HCT116 (cell line): ENCODE measurements at regions not wholly inside any gene's neighbourhood (a gene's known extent, or its start where the extent isn't known, plus 50 kb on each side); places are given as distances from the start of the nearest gene placed in this dataset.

Source experiments
- ATAC-seq: fragments of 200-7000 bp; cut with Tn5 transposase; 2 replicates; pipeline ENCODE4 v1.9.1; 2020; ENCODE audit warnings: mild to moderate bottlenecking, moderate library complexity
- BruUV-seq: library from RNA; stranded (reverse); fragments of 400-500 nt; replicated peaks from 2 replicates; lab custom pipeline; 2021; lab: Mats Ljungman, UMichigan
- CTCF ChIA-PET: fragments of 300-600 bp; sonication (Branson Sonifier 250); formaldehyde crosslinking; loops from one replicate; lab custom pipeline; 2021; ENCODE audit warnings: antibody characterized with exemption; lab: Charles Lee
- POLR2A ChIA-PET: fragments of 300-600, 350-600 bp; sonication (Branson Sonifier 250); formaldehyde crosslinking; loops from one replicate; lab custom pipeline; 2021; ENCODE audit warnings: antibody characterized with exemption; lab: Charles Lee
- RAD21 ChIA-PET, 2 experiments: fragments of 300-600 bp; sonication (Branson Sonifier 250); formaldehyde crosslinking; loops; one replicate each; lab custom pipeline; 2023; ENCODE audit warnings: low total read pairs in 2 of 2; ENCODE audit not compliant: uncharacterized antibody in 2 of 2, unreplicated experiment in 2 of 2, low non-redundant PET in 1 of 2; lab: Charles Lee
- DNase-seq: peaks from one replicate; pipeline ENCODE4 v3.0.0-alpha.2; 2010; ENCODE audit warnings: low read depth, low spot score
- H2AFZ ChIP-seq: fragments of 200-600 bp; shearing (Covaris generic), sonication (generic); 2 replicates; pipeline ENCODE4 v1.6.1; 2017; ENCODE audit warnings: low read depth, mixed run types, mixed read lengths, antibody characterized with exemption, low read length; ENCODE audit not compliant: poor library complexity, severe bottlenecking
- H3K27ac ChIP-seq: 2 replicates; pipeline ENCODE4 v1.5.1; 2012; ENCODE audit warnings: low read depth, low read length
- H3K27me3 ChIP-seq: fragments of 200-600 bp; sonication (generic); 2 replicates; pipeline ENCODE4 v1.6.1; 2016; ENCODE audit warnings: mixed run types, low read length, mixed read lengths; ENCODE audit not compliant: insufficient read depth
- H3K36me3 ChIP-seq, 2 experiments: fragments of 200-500 bp in 1 of 2; fragments of 200-600 bp in 1 of 2; sonication (Bioruptor generic) in 1 of 2; sonication (generic) in 1 of 2; 2 replicates each; pipeline versions ENCODE4 v1.5.1 to v1.6.1; 2014 to 2016; ENCODE audit warnings: low read length in 2 of 2, inconsistent platforms in 1 of 2, mixed read lengths in 1 of 2, mixed run types in 1 of 2; ENCODE audit not compliant: insufficient read depth in 2 of 2, control insufficient read depth in 1 of 2
- H3K4me1 ChIP-seq, 2 experiments: fragments of 200-600 bp in 1 of 2; sonication (generic) in 1 of 2; 2 replicates each; pipeline versions ENCODE4 v1.5.1 to v1.6.1; 2012 to 2017; ENCODE audit warnings: low read length in 2 of 2, inconsistent platforms in 1 of 2, mild to moderate bottlenecking in 1 of 2, mixed read lengths in 1 of 2, mixed run types in 1 of 2, moderate library complexity in 1 of 2; ENCODE audit not compliant: insufficient read depth in 2 of 2, control insufficient read depth in 1 of 2
- H3K4me2 ChIP-seq: fragments of 200-600 bp; sonication (generic); 2 replicates; pipeline ENCODE4 v1.6.1; 2017; ENCODE audit warnings: mixed run types, low read length, mixed read lengths
- H3K4me3 ChIP-seq, 2 experiments: fragments of 200-600 bp in 1 of 2; sonication (generic) in 1 of 2; replicated peaks in 1 of 2; 2 replicates each; pipeline ENCODE4 v1.5.1; 2011 to 2016; ENCODE audit warnings: low read length in 2 of 2, control low read depth in 1 of 2, low read depth in 1 of 2, mild to moderate bottlenecking in 1 of 2, mixed read lengths in 1 of 2, mixed run types in 1 of 2
- H3K79me2 ChIP-seq: fragments of 200-600 bp; sonication (generic); 2 replicates; pipeline ENCODE4 v1.6.1; 2017; ENCODE audit warnings: mild to moderate bottlenecking, mixed run types, low read length, moderate library complexity, mixed read lengths; ENCODE audit not compliant: insufficient read depth
- H3K9ac ChIP-seq: fragments of 200-600 bp; sonication (generic); 2 replicates; pipeline ENCODE4 v1.6.1; 2016; ENCODE audit warnings: low read length, mixed read lengths
- H3K9me2 ChIP-seq: fragments of 200-600 bp; sonication (generic), shearing (Covaris generic); 2 replicates; pipeline ENCODE4 v1.6.1; 2017; ENCODE audit warnings: mixed run types, mild to moderate bottlenecking, moderate library complexity; ENCODE audit not compliant: insufficient read depth
- H3K9me3 ChIP-seq, 2 experiments: fragments of 200-500 bp in 1 of 2; fragments of 200-600 bp in 1 of 2; sonication (Bioruptor generic) in 1 of 2; sonication (generic) in 1 of 2; 2 replicates each; pipeline ENCODE4 v1.6.1; 2014 to 2017; ENCODE audit warnings: low read length in 2 of 2, mixed read lengths in 2 of 2, inconsistent platforms in 1 of 2, low read depth in 1 of 2, mild to moderate bottlenecking in 1 of 2, mixed run types in 1 of 2, moderate library complexity in 1 of 2; ENCODE audit not compliant: control insufficient read depth in 1 of 2, insufficient read depth in 1 of 2
- H4K20me1 ChIP-seq: fragments of 200-600 bp; sonication (generic), shearing (Covaris generic); 2 replicates; pipeline ENCODE4 v1.6.1; 2017; ENCODE audit warnings: mixed run types, mild to moderate bottlenecking, moderate library complexity; ENCODE audit not compliant: insufficient read depth
- POLR2AphosphoS5 ChIP-seq: IDR thresholded peaks from 2 replicates; pipeline ENCODE4 v1.6.1; 2011; ENCODE audit warnings: mild to moderate bottlenecking, low read depth, low read length, moderate library complexity
- RAD21 ChIP-seq: IDR thresholded peaks from 2 replicates; pipeline ENCODE4 v1.6.1; 2012; ENCODE audit warnings: low read depth, mild to moderate bottlenecking
- SIN3A ChIP-seq: IDR thresholded peaks from 2 replicates; pipeline ENCODE4 v1.6.1; 2012; ENCODE audit warnings: low read depth
- SP1 ChIP-seq: IDR thresholded peaks from 2 replicates; pipeline ENCODE4 v1.6.1; 2012; ENCODE audit warnings: low read depth
- SRF ChIP-seq: IDR thresholded peaks from 2 replicates; pipeline ENCODE4 v1.6.1; 2012; ENCODE audit warnings: low read depth
- YY1 ChIP-seq: IDR thresholded peaks from 2 replicates; pipeline ENCODE4 v1.6.1; 2011; ENCODE audit warnings: low read length, low read depth, moderate library complexity, mild to moderate bottlenecking; ENCODE audit not compliant: insufficient replicate concordance; ENCODE audit errors: extremely low read depth
- ZNF274 ChIP-seq: fragments of 200-500 bp; sonication (Bioruptor generic); IDR thresholded peaks from 2 replicates; pipeline ENCODE4 v1.6.1; 2014; ENCODE audit warnings: mild to moderate bottlenecking, low read depth, low read length, inconsistent platforms
- intact Hi-C: fragments of 100-400 bp; cut with micrococcal nuclease; formaldehyde crosslinking; loops from 2 replicates; pipeline ENCODE4 v1.10.0; 2022
- TF ChIP-seq, protein P1 (sequence below): IDR thresholded peaks from 2 replicates; pipeline ENCODE4 v1.6.1; 2012
- TF ChIP-seq, protein P2 (sequence below): IDR thresholded peaks from 2 replicates; pipeline ENCODE4 v1.6.1; 2012; ENCODE audit warnings: low read depth

- intact Hi-C loops, result no loop called here
These were observed 872.7 kb upstream of the ADAMTS5 start for GRCh38 chr21:27839512-27840115.

DNA sequence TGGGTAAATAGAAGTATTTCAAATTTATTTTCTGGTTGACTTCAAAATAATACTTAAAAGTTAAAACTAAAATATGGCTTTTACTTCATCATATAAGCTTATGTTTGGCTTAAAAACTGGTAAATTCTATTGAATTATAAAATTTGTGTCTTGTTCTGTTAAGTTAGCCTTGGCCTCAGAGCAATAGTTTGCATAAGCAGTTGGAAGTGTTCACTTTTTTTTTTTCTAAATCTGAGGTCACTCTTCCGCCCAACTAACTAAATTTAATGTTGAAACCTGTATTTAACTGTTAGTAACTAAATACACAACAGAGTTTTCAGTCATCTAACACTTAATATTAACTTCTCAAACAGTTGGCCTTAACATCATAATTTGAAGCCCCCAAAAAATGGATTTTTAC lies 871.7 kb upstream of the ADAMTS5 start:
- ChIA-PET RAD21 (no interaction called here), CTCF (no interaction called here)

More at GRCh38 chr21:27839512-27840115, 872.7 kb upstream of the ADAMTS5 start:
- ChIA-PET POLR2A (no interaction called here), RAD21 (no interaction called here), CTCF (no interaction called here)
- ATAC-seq (no peak), DNase-seq (no peak)
- H3K4me3 ChIP-seq, result no peak overlapping the region
- no peaks in the 10 kb centered on the region for H3K9me2 ChIP-seq
- no peaks in the 10 kb centered on the region for H3K27me3 ChIP-seq
- no peak overlapping the region for H2AFZ ChIP-seq
- H3K27ac ChIP-seq, result no peak overlapping the region
- no peak overlapping the region for H3K4me2 ChIP-seq
- TF ChIP-seq SRF, result no peak
- TF ChIP-seq POLR2AphosphoS5, result no peak
- BruUV-seq, result no TSS peak
- H3K9ac ChIP-seq, result no peak overlapping the region
- no peaks in the 10 kb centered on the region for H3K79me2 ChIP-seq
- no peaks in the 10 kb centered on the region for H4K20me1 ChIP-seq
- H3K9me3 ChIP-seq, result peaks cover 5 to 6% of the 10 kb centered on the region in 2 experiments; a peak in 1 of 4 replicates
- no peaks in the 10 kb centered on the region for H3K4me1 ChIP-seq
- H3K36me3 ChIP-seq, result no peaks in the 10 kb centered on the region

More for the DNA sequence above, 871.7 kb upstream of the ADAMTS5 start:
- H4K20me1 ChIP-seq, result no peaks in the 10 kb centered on the region
- H3K9ac ChIP-seq, result no peak overlapping the region
- peaks cover 5 to 6% of the 10 kb centered on the region in 2 experiments; a peak in 1 of 4 replicates for H3K9me3 ChIP-seq
- no peak for DNase-seq
- no peak for ATAC-seq
- H3K9me2 ChIP-seq, result no peaks in the 10 kb centered on the region
- no peaks in the 10 kb centered on the region for H3K4me1 ChIP-seq
- no peak overlapping the region for H3K4me3 ChIP-seq
- no peak overlapping the region for H3K4me2 ChIP-seq
- no peaks in the 10 kb centered on the region for H3K36me3 ChIP-seq
- H3K27ac ChIP-seq, result no peak overlapping the region
- BruUV-seq, result no TSS peak
- intact Hi-C loops, result no loop called here
- H3K79me2 ChIP-seq, result no peaks in the 10 kb centered on the region
- H3K27me3 ChIP-seq, result no peaks in the 10 kb centered on the region
- POLR2A ChIA-PET, result no interaction called here
- no peak overlapping the region for H2AFZ ChIP-seq
- TF ChIP-seq, protein P1, sequence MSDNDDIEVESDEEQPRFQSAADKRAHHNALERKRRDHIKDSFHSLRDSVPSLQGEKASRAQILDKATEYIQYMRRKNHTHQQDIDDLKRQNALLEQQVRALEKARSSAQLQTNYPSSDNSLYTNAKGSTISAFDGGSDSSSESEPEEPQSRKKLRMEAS, result no peak
- TF ChIP-seq SP1 (no peak), RAD21 (no peak), ZNF274 (no peak), YY1 (no peak), SIN3A (no peak)
- TF ChIP-seq, protein P2, sequence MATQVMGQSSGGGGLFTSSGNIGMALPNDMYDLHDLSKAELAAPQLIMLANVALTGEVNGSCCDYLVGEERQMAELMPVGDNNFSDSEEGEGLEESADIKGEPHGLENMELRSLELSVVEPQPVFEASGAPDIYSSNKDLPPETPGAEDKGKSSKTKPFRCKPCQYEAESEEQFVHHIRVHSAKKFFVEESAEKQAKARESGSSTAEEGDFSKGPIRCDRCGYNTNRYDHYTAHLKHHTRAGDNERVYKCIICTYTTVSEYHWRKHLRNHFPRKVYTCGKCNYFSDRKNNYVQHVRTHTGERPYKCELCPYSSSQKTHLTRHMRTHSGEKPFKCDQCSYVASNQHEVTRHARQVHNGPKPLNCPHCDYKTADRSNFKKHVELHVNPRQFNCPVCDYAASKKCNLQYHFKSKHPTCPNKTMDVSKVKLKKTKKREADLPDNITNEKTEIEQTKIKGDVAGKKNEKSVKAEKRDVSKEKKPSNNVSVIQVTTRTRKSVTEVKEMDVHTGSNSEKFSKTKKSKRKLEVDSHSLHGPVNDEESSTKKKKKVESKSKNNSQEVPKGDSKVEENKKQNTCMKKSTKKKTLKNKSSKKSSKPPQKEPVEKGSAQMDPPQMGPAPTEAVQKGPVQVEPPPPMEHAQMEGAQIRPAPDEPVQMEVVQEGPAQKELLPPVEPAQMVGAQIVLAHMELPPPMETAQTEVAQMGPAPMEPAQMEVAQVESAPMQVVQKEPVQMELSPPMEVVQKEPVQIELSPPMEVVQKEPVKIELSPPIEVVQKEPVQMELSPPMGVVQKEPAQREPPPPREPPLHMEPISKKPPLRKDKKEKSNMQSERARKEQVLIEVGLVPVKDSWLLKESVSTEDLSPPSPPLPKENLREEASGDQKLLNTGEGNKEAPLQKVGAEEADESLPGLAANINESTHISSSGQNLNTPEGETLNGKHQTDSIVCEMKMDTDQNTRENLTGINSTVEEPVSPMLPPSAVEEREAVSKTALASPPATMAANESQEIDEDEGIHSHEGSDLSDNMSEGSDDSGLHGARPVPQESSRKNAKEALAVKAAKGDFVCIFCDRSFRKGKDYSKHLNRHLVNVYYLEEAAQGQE, result no peak
- TF ChIP-seq, all 23 proteins: peak for 0
